HG02610 (cell line): ENCODE measurements at regions not wholly inside any gene's neighbourhood (a gene's known extent, or its start where the extent isn't known, plus 50 kb on each side); places are given as distances from the start of the nearest gene placed in this dataset.

Experiments
- ATAC-seq: cut with Tn5 transposase; IDR thresholded peaks from one replicate; pipeline ENCODE4 v1.9.1; 2021; ENCODE audit warnings: mild to moderate bottlenecking, moderate library complexity; ENCODE audit not compliant: unreplicated experiment

DNA sequence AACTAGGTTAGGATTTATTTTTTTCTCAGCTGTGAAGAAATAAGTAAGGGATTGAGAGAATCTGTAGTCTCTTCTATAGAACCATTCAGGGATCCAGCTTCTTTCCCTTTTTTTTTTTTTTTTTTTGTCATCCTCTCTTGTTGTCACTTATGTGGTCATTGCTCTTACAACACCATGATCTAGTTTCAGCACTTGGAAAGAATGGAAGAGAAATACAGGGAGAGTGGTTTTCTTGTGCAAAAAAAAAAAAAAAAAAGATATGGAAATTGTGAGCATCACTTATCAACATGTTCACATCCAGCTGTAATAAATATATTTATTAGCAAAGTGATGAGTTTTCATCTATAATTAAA is 599.3 kb downstream of the SLC6A15 start:
- no peak for ATAC-seq

DNA sequence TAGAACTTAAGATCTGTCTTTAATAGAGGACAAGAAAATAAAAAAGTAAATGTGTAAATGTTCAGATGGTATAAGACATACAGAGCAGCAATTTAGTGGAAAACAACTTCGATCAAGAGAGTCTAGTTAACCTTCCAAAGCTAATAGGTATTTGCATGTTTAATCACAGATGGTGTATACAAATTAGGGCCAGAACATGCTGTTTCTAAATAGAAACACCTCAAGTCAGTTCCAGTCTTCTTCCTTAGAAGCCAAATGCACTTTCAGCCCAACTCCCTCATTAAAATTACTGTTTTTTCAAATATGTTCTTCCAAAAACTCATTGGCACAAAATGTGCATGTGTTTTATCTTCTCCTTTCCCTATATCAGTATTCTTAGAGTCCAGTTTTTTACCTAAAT is 604.4 kb downstream of the SLC6A15 start:
- no peak for ATAC-seq

DNA sequence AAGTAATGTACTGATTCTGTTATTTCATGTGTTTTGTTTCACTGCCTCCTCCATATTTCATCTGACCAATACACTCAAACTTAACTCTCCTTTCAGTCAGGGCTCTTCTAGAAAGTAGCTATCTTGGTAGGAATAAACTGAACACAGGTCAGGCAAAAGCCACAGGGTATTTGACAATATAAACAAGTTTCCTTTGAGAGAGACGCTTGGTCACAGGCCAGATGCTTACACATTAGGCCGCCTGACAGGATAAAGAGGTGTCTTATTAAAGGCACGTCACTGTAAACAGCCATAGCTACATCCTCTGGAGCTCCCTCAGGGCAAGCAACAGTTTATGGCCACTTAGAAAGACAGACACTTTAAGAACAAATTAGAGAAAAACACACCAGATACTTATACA is 607.5 kb downstream of the SLC6A15 start:
- no peak for ATAC-seq

DNA sequence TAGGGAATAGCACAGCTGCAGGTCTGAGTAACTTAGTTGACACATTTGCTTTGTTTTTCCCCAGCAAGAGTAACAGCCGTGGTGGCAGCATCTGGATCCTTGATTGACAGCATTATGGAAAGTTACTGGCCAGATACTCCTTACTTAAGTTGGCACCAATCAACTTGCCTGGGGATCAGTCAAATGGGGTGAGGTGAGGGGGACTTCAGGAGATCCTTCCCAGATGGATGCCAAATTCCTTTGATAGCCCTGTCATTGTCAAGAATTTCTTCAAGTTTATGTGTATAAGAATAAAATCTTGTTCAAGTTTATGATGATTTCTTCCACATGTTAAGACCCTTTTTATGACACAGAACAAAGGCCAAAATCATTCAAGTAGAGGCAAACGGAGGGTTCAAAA is 618.4 kb downstream of the SLC6A15 start:
- ATAC-seq: no peak

DNA sequence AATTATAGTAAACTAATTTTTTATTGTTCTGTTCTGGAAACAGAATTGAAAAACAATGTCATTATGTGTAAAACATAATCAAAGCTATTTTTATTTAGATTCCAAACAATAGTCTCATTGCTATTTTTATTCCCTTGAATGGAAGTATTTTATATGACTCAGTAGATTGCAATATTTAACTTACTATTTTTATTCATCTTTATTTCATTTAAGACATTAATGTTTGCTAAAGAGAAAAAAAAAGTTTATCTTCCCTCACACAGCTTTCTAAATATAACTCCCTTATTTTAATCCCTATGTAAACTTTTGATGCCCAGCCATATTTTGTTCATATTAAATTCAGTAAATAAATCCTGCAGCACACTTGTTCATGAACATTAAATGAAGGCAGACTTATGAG is 622.4 kb downstream of the SLC6A15 start:
- ATAC-seq: no peak

DNA sequence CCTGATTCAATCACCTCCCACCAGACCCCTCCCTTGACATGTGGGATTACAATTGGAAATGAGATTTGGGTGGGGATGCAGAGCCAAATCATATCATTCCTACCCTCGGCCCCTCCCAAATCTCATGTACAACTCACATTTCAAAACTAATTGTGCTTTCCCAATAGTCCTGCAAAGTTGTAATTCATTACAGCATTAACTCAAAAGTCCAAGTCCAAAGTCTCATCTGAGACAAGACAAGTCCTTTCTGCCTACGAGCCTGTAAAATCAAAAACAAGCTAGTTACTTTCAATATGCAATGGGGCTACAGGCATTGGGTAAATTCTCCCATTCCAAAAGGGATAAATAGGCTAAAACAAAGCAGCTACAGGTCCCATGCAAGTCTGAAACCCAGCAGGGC is 634.6 kb downstream of the SLC6A15 start:
- no peak for ATAC-seq

DNA sequence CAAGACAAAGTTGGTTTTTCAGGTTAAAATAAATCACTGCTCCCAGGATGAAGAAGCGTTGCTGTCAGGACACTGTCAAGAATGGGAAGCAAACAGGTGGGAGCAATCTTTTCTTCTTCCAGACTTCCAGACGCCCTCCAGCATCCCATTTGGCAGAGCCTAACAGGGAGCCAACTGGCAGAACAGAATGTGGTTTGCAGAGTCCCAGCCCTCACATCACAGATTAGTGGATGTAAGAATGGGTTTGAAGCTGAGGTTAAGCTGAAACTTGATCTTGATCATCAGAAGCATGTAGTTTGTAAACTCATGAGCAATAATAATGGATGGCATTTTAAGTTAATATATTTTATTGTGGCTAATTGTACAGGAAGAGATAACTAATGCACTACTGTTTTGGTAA is 636.4 kb downstream of the SLC6A15 start:
- ATAC-seq: no peak

DNA sequence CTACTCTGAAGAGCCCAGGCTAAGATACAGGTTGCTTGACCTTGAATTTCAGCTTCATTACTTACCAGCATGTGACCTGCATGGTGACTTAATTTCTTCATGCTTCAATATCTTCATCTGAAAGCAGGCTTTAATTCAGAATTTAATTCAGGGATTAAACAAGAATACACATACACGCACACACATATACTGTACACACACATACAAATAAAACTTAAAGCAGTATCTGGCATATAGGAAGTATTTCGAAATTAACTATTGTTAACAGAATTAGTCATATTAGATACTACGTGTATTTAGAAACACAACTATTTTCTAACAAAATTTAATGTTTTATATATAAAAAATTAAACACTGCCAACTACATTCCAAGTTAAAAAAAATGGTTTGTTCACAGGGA is 640.3 kb downstream of the SLC6A15 start:
- no peak for ATAC-seq

DNA sequence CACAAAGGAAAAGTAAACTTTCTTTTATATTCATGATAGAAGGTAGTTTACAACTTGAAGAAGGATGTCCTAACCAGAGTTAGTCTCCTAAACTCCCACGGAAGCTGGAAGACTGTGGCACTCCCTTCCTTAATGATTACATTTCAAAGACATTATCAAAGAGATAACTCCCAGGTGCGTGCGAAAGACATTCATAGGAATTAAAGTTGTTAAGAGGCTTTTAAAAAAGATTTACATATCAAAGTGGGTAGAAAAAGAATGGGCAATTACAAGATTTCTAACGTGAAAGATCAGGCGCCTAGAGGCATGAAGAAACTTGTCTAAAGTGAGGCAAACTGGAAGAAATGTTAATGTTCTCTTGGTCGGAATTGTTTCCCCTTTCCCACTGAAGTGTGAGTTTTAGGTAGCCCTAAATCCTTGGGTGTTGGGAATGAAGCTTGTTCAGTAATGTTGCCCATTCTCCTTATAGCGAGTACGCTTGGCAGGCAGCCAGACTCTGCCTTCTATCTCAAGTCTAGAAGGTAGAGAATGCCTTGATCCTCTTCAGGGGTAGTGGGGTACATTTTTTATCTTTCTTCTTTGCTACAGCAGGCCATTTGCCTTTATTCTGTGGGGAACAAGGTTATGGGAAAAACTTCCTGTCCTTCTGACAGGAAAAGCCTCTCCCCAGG is 642.0 kb downstream of the SLC6A15 start:
- ATAC-seq: no peak

DNA sequence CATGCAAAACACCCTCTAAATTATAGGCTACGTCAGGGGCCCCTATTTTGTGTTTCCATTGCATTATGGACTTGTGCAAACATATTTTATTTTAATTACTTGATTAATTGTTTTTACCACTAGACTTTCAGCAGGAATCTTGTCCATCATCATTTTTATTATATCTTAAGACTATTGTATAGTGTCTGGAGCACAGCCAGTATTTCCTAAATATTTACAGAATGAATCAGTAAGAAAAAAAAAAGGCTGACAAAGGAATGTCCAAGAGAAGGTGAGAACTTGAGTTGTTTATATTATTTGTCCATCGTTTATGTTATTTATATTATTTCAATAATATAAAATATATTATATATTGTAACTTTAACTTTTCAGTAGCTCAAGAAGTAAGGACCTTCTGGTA is 664.7 kb downstream of the SLC6A15 start:
- no peak for ATAC-seq

DNA sequence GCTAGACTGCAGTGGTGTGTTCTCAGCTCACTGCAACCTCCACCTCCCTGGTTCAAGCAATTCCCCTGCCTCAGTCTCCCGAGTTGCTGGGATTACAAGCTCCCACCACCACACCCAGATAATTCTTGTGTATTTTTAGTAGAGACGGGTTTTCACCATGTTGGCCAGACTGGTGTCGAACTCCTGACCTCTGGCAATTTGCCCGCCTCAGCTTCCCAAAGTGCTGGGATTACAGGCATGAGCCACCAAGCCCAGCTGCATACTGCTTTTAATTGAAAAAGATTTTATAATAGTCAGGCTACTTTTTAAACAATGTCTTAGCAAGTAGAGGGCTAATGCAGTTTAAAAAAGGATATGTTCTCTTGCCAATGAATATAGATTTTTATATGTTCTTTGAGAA is 668.9 kb downstream of the SLC6A15 start:
- no peak for ATAC-seq

DNA sequence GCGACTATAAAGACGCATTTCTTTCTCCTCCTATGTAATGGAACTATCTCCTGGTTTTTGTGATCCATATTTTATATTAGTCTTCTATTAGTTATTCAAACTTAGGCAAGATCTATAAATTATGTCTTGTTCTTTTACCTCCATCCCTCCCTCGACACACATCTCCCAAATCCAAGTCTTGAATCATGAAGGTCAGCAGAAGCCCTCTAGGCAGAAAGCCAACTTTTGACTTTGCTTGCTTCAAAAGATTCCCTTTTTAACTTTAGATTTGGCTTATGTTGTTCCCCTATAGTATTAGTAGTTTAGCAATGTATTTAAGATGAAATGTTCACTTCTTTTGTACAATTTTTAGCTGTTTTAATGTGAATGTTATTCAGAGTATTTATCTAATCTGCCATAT is 689.8 kb downstream of the SLC6A15 start:
- no peak for ATAC-seq

DNA sequence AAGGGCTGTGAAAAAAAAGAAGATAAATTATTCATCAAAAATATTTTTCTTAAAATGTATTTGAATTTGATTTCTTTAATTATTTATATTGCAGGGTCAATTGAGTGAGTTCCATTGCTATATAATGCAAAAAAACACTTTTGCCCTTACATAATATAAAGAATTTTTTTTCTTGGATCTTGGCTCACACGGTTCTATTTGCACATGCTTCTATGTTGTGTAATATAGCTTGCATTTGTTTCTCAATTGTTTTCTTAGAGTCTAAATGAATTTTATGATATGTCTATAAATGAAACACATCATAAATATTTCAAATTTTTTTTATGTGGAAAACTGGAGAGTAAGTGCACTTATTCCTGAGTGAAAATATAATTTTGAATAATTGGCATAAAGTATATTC is 694.2 kb downstream of the SLC6A15 start:
- no peak for ATAC-seq

DNA sequence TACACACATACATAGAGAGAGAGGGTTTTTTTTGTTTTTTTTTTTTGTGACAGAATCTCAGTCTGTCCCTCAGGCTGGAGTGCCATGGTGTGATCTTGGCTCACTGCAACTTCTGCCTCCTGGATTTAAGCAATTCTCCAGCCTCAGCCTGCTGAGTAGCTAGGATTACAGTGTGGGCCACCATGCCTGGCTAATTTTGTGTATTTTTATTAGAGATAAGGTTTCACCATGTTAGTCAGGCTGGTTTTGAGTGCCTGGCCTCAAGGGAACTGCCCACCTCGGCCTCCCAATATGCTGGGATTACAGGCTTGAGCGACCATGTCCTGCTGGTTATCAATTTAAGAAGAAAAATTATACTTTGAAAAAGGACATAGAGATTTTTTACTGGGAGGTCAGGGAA is 710.6 kb downstream of the SLC6A15 start:
- no peak for ATAC-seq

DNA sequence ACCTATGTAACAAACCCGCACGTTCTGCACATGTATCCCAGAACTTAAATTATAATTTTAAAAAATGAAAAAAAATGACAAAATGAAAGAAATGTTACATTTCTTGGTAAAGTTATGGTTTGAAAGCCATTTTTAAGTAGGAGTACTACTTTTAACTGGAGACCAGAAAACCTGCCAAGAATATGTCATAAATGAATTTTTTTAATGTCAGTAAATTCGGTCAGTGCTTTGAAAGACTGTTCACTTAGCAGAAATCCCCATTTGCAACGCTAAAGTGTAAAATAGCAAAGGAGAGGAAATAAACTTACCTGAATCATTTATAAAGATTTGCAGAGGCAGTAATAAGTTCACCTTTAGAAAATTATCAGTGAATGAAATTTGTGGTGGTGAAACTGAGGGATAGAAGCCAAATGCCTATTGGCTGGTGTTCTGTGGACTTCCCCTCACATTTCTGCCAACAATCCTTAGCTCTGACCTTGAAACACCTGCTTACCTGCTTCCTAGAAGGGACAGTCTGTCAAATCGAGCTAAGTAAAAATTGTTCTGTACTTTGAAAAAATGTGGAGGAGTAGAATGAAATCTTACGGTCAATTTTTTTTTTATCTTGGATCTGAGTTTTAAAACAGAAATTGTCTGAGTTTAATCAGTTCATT is 714.2 kb downstream of the SLC6A15 start:
- no peak for ATAC-seq

DNA sequence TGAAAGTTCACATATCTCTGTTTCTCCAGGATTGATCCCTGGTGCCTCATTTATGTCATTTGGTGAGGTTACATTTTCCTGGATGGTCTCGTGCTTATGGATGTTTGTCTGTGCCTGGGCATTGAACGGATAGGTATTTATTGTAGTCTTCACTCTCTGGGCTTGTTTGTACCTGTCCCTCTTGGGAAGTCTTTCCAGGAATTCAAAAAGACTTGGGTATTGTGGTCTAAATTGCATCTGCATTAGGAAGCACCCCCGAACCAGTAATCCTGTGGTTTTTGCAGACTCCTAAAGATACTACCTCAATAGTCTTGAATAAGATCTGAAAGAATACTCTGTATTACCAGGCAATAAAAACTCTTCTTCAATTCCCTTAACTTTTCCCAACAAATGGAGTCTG is 720.8 kb downstream of the SLC6A15 start:
- no peak for ATAC-seq

DNA sequence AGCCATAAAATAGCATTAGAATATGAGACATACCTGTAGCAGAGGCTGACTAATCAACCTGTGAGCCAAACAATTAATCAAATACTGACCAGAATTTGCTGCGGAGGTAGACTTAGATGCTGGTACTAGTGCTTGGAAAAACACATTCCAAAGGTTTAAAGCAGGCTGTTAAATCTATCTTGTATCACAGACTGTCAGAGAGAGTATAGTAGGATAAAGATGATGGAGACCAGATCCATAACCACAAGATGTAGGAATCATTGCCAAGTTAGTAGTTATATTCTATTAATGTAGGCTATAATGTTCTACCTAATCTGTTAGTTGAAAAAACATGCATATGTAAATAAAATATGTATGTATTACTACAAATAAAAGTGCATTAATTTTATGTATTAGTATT is 726.2 kb downstream of the SLC6A15 start:
- no peak for ATAC-seq

DNA sequence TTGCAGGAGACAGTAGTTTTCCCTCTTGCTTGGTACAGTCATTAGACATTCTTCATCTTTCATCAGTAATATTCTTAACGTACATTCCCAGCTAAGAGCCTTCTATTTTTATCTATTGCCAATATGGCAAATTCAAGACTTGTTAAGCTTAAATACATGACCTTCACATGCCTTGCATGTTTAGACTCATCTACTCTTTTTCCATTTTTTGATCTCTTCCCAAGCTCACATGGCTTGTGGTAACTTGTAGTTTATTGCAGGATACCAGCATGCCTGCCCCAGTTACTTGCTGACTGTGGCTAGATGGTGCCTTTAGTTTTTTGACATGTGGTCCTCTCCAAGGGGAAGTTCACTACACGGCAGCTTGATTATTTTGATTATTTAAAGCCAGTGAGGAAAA is 729.0 kb downstream of the SLC6A15 start:
- no peak for ATAC-seq

DNA sequence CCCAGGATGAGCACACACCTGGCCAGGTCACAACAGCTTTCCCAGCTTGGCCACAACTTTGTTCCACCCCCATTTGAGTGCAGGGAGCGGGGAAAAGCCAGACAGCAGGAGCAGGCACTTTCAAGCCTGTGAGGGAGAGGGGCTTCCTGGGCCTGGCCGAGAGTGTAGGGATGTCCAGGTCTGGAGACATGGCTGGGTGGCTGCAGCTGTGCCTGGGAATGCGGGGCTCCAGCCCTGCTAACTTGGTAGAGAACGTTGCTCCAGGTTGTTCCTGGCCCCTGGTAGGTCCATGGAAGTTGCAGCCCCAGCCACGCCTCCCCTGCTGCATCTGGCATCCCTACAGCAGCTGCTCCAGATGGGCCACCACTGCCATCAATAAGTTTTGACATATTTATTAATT is 738.5 kb downstream of the SLC6A15 start:
- no peak for ATAC-seq

DNA sequence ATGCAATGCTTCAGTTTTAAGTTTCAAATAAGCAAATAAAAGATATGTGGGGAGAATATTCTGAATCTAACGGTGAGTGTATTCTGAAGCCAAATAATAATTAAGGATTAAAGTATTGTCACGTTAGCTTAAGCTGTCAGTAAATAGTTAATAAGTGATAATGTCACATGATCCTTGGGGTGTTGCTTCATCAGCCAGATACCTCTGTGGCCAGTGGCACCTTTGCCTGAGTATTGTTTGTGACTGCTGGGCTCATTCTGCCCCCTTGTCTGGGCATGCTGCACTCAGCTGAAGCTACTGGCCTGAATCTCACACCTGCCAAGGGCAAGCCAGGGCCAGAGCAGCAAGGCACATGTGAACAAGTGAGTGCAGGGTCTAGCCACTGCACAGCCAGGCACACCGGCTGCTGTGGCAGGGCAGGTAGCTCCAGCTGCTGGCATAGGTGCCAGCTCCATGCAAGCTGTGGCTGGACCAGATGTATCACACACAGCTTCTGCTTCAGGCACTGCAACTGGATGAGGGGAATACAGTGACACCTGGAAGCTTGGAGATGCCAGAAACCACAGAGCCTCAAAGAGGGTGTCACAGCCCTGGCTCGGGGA is 739.7 kb downstream of the SLC6A15 start:
- ATAC-seq: no peak

DNA sequence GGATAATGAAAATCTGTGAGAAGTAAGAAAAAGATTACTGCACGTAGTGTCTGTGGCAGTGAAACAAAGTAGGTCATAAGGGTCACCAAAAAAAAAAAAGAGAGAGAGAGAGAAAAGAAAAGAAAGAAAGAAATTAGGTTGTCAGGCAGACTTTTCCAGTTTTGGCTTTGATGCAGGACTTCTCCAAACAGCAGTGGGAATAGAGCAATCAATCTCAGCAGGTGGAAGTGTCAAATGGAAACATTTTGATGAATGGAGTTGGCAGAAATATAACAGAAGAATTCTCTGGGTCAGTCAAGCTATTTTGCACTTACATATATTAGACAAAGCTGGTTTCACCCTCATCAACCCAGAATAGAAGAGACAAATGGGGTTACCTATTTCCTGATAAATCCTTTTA is 745.8 kb downstream of the SLC6A15 start:
- ATAC-seq: no peak

DNA sequence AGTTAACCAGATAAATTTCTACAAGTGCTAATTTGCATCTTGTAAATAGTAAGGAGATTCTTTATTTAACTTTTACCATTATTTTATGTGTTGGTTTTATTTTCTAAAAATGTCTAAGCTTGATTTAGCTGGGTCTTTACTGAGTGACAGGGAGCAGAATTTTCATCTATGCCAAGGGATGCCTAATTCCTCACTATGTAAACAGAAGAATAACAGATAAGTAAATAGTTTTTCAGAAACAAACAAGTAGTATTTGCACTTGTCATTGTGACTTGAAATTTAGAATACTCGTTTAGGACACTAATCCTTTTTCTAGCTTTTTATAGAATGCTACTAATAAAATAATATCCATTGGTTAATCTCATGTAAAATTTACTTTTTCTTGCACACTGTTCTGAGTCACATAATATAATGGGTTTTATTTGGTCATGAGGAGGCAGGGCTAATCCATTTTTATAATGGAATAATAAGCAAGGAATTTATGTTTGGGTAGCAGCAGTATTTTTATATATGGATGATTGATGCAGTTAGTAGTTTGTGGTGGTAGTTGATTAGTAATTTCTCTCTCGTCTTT is 746.5 kb downstream of the SLC6A15 start:
- ATAC-seq: no peak
